Smooth muscle cell (in vitro differentiated cells): ENCODE measurements at regions not wholly inside any gene's neighbourhood (a gene's known extent, or its start where the extent isn't known, plus 50 kb on each side); places are given as distances from the start of the nearest gene placed in this dataset.

ENCODE experiments used
- DNase-seq: peaks from one replicate; lab custom pipeline; 2025; ENCODE audit not compliant: unreplicated experiment; lab: John Stamatoyannopoulos, UW
- H2AFZ ChIP-seq: fragments of 200-600 bp; sonication (generic); 2 replicates; pipeline ENCODE4 v1.6.0; 2016; ENCODE audit warnings: antibody characterized with exemption, low read depth, mild to moderate bottlenecking
- H3F3A ChIP-seq: fragments of 200-600 bp; sonication (generic); 2 replicates; pipeline ENCODE4 v1.6.0; 2017; ENCODE audit warnings: antibody characterized with exemption, low read depth
- H3K27ac ChIP-seq: fragments of 200-600 bp; sonication (generic); 2 replicates; pipeline ENCODE4 v1.5.1; 2016; ENCODE audit warnings: low read depth, mild to moderate bottlenecking
- H3K27me3 ChIP-seq: fragments of 200-600 bp; sonication (generic); 2 replicates; pipeline ENCODE4 v1.6.1; 2016; ENCODE audit warnings: low read depth, mild to moderate bottlenecking
- H3K36me3 ChIP-seq: fragments of 200-600 bp; sonication (generic); 2 replicates; pipeline ENCODE4 v1.5.1; 2016; ENCODE audit warnings: low read depth
- H3K4me1 ChIP-seq: fragments of 200-600 bp; sonication (generic); 2 replicates; pipeline ENCODE4 v1.5.1; 2016; ENCODE audit warnings: low read depth
- H3K4me2 ChIP-seq: fragments of 200-600 bp; sonication (generic); 2 replicates; pipeline ENCODE4 v1.6.0; 2016; ENCODE audit warnings: mild to moderate bottlenecking
- H3K4me3 ChIP-seq: fragments of 200-600 bp; sonication (generic); 2 replicates; pipeline ENCODE4 v1.5.1; 2016; ENCODE audit warnings: mild to moderate bottlenecking
- H3K79me2 ChIP-seq: fragments of 200-600 bp; sonication (generic); 2 replicates; pipeline ENCODE4 v1.6.0; 2016; ENCODE audit warnings: low read depth, mild to moderate bottlenecking
- H3K9ac ChIP-seq: fragments of 200-600 bp; sonication (generic); 2 replicates; pipeline ENCODE4 v1.6.0; 2016; ENCODE audit warnings: low read depth
- H3K9me3 ChIP-seq: fragments of 200-600 bp; sonication (generic); replicated peaks from 2 replicates; pipeline ENCODE4 v1.5.1; 2016; ENCODE audit warnings: low read depth
- H4K20me1 ChIP-seq: fragments of 200-600 bp; sonication (generic); 2 replicates; pipeline ENCODE4 v1.6.0; 2016; ENCODE audit warnings: low read depth
- WGBS: methylation state at CpG from one replicate; pipeline ENCODE4 v1.1.7; 2016; ENCODE audit warnings: low lambda C conversion rate; 5-methylcytosine and 5-hydroxymethylcytosine counted together
- TF ChIP-seq, protein P1 (sequence below): fragments of 200-600 bp; sonication (generic); IDR thresholded peaks from 2 replicates; pipeline ENCODE4 v1.5.1; 2017; ENCODE audit warnings: borderline replicate concordance, mild to moderate bottlenecking, antibody characterized with exemption; ENCODE audit not compliant: insufficient read depth, poor library complexity, severe bottlenecking

GRCh38 chr14:27040552-27040951, 442.7 kb upstream of the NOVA1 start:
- no peaks in the 10 kb centered on the region for H3K27me3 ChIP-seq
- H3K4me2 ChIP-seq, result no peak overlapping the region
- no peak overlapping the region for H3K4me3 ChIP-seq
- 33% methylated on average over 2 of the region's 2 CpGs for WGBS
- no peak overlapping the region for H3K27ac ChIP-seq
- H4K20me1 ChIP-seq, result no peaks in the 10 kb centered on the region
- no peak for DNase-seq
- no peaks in the 10 kb centered on the region for H3K4me1 ChIP-seq
- TF ChIP-seq, protein P1, sequence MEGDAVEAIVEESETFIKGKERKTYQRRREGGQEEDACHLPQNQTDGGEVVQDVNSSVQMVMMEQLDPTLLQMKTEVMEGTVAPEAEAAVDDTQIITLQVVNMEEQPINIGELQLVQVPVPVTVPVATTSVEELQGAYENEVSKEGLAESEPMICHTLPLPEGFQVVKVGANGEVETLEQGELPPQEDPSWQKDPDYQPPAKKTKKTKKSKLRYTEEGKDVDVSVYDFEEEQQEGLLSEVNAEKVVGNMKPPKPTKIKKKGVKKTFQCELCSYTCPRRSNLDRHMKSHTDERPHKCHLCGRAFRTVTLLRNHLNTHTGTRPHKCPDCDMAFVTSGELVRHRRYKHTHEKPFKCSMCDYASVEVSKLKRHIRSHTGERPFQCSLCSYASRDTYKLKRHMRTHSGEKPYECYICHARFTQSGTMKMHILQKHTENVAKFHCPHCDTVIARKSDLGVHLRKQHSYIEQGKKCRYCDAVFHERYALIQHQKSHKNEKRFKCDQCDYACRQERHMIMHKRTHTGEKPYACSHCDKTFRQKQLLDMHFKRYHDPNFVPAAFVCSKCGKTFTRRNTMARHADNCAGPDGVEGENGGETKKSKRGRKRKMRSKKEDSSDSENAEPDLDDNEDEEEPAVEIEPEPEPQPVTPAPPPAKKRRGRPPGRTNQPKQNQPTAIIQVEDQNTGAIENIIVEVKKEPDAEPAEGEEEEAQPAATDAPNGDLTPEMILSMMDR, result no peak
- H3K9me3 ChIP-seq, result no peaks in the 10 kb centered on the region
- no peaks in the 10 kb centered on the region for H3F3A ChIP-seq
- no peaks in the 10 kb centered on the region for H3K36me3 ChIP-seq
- H2AFZ ChIP-seq, result no peak overlapping the region
- H3K9ac ChIP-seq, result no peak overlapping the region
- H3K79me2 ChIP-seq, result no peaks in the 10 kb centered on the region

- DNase-seq, result no peak
- Histone ChIP-seq H3K4me3 (no peak overlapping the region), H4K20me1 (no peaks in the 10 kb centered on the region), H3K27ac (no peak overlapping the region), H3K36me3 (no peaks in the 10 kb centered on the region), H2AFZ (no peak overlapping the region), H3K4me1 (no peaks in the 10 kb centered on the region), H3F3A (no peaks in the 10 kb centered on the region), H3K79me2 (no peaks in the 10 kb centered on the region), H3K9ac (no peak overlapping the region), H3K4me2 (no peak overlapping the region), H3K9me3 (no peaks in the 10 kb centered on the region), H3K27me3 (no peaks in the 10 kb centered on the region)
- WGBS, result 69% methylated on average over 3 of the region's 3 CpGs
- TF ChIP-seq, protein P1, result no peak
Measured at GRCh38 chr14:27049701-27050100, 451.9 kb upstream of the NOVA1 start.

GRCh38 chr14:27050208-27050607, 452.4 kb upstream of the NOVA1 start:
- Histone ChIP-seq H3K27ac (no peak overlapping the region), H2AFZ (no peak overlapping the region), H3K36me3 (no peaks in the 10 kb centered on the region), H3K4me1 (no peaks in the 10 kb centered on the region), H3K4me2 (no peak overlapping the region), H3K79me2 (no peaks in the 10 kb centered on the region), H3K4me3 (no peak overlapping the region), H3K9me3 (no peaks in the 10 kb centered on the region), H3K27me3 (no peaks in the 10 kb centered on the region), H4K20me1 (no peaks in the 10 kb centered on the region), H3K9ac (no peak overlapping the region), H3F3A (no peaks in the 10 kb centered on the region)
- no peak for DNase-seq
- TF ChIP-seq, protein P1, result no peak

DNA sequence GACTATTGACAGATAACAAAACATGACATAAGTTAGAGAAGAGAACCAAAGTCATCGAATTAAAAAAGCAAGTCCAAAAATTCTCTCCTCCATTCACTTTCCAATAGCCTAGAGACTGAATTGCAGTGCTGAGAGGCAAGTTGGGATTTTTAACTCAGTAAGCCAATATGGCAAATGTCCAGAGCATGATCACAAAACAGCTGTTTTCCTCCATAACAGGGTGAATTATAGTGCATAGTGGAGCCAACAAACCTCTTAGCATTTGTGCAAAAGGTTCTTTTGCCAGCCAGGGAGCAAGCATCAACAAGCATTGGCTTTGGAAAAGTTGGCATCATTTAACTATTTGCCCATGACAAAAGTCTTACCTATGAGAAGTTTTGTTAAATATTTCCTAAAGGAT, 458.8 kb upstream of the NOVA1 start:
- WGBS, result 94% methylated on average over 1 of the region's 1 CpG
- DNase-seq, result no peak
- Histone ChIP-seq H4K20me1 (no peaks in the 10 kb centered on the region), H3K79me2 (no peaks in the 10 kb centered on the region), H3K27me3 (no peaks in the 10 kb centered on the region), H3K4me2 (no peak overlapping the region), H3K4me3 (no peak overlapping the region), H2AFZ (no peak overlapping the region), H3K9ac (no peak overlapping the region), H3F3A (no peaks in the 10 kb centered on the region), H3K36me3 (no peaks in the 10 kb centered on the region), H3K4me1 (no peaks in the 10 kb centered on the region), H3K9me3 (no peaks in the 10 kb centered on the region), H3K27ac (no peak overlapping the region)
- TF ChIP-seq, protein P1, result no peak
